ENCODE measurements at regions not wholly inside any gene's neighbourhood (a gene's known extent, or its start where the extent isn't known, plus 50 kb on each side); places are given as distances from the start of the nearest gene placed in this dataset.

GRCh38 chr20:55360895-55361294 is 644.4 kb downstream of the CBLN4 start:
- TF ChIP-seq CTCF (IDR thresholded peaks at IDR 0.05) = no peak
- no peak for TF ChIP-seq POLR2AphosphoS5 (IDR thresholded peaks at IDR 0.05)
- no peak for TF ChIP-seq POLR2A (IDR thresholded peaks at IDR 0.05; ENCODE audit: low read depth)

Measured in esophagus muscularis mucosa (tissue), 3 donors.